ENCODE measurements at regions not wholly inside any gene's neighbourhood (a gene's known extent, or its start where the extent isn't known, plus 50 kb on each side); places are given as distances from the start of the nearest gene placed in this dataset.
"Not testable (repeated sequence)": the region's sequence is repeated elsewhere in the genome, so short reads cannot be mapped to it uniquely, and the experiment has no call there.

DNA sequence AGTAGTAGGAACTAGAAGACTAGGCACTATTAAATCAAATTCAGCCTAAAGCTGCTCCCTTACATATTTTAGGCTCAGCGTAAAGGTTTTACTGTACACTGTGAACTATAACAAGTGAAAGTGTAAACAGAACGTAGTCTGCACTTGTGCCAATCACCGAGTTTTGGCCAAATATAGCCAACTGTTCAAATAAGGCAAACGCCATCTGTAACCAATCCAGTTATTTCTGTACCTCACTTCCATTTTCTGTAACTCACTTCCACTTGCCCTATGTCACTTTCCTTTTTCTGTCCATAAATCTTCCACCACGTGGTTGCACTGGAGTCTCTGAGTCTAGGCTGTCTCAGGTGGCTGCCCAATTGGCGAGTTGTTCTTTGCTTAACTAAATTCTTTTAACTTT, 2132.2 kb downstream of the LRRC4C start:
- Histone ChIP-seq H3K4me2 (ENCODE audit: insufficient read depth, low read length) (no peak overlapping the region), H3K27ac (ENCODE audit: low read depth, low read length) (no peak overlapping the region), H3K36me3 (ENCODE audit: insufficient read depth, low read length) (no peaks in the 10 kb centered on the region), H3K4me1 (ENCODE audit: insufficient read depth, low read length) (no peaks in the 10 kb centered on the region), H3K4me3 (ENCODE audit: insufficient read depth, low read length) (no peak overlapping the region), H3K9me3 (ENCODE audit: low read depth, low read length) (no peaks in the 10 kb centered on the region), H3K79me2 (ENCODE audit: insufficient read depth, low read length) (no peaks in the 10 kb centered on the region), H3K27me3 (ENCODE audit: insufficient read depth, low read length) (no peaks in the 10 kb centered on the region), H4K20me1 (ENCODE audit: insufficient read depth, low read length) (no peaks in the 10 kb centered on the region), H2AFZ (ENCODE audit: low read length) (no peak overlapping the region)
- DNase-seq (ENCODE audit: insufficient read length, low spot score, missing footprints), result no peak
- TF ChIP-seq, protein P1, sequence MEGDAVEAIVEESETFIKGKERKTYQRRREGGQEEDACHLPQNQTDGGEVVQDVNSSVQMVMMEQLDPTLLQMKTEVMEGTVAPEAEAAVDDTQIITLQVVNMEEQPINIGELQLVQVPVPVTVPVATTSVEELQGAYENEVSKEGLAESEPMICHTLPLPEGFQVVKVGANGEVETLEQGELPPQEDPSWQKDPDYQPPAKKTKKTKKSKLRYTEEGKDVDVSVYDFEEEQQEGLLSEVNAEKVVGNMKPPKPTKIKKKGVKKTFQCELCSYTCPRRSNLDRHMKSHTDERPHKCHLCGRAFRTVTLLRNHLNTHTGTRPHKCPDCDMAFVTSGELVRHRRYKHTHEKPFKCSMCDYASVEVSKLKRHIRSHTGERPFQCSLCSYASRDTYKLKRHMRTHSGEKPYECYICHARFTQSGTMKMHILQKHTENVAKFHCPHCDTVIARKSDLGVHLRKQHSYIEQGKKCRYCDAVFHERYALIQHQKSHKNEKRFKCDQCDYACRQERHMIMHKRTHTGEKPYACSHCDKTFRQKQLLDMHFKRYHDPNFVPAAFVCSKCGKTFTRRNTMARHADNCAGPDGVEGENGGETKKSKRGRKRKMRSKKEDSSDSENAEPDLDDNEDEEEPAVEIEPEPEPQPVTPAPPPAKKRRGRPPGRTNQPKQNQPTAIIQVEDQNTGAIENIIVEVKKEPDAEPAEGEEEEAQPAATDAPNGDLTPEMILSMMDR (IDR thresholded peaks at IDR 0.05; ENCODE audit: extremely low read depth, low read depth, low read length), result no peak

DNA sequence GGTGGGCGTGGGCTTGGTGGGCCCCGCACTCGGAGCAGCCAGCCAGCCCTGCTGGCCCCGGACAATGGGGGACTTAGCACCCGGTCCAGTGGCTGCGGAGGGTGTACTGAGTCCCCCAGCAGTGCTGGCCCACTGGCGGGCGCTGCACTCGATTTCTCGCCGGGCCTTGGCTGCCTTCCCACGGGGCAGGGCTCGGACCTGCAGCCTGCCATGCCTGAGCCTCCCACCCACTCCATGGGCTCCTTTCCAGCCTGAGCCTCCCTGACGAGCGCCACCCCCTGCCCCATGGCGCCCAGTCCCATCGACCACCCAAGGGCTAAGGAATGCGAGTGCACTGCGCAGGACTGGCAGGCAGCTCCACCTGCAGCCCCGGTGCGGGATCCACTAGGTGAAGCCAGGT, 2147.6 kb downstream of the LRRC4C start:
- not testable (repeated sequence) for H3K4me1 ChIP-seq (ENCODE audit: insufficient read depth, low read length); H3K4me3 ChIP-seq (ENCODE audit: insufficient read depth, low read length); H4K20me1 ChIP-seq (ENCODE audit: insufficient read depth, low read length); H3K27me3 ChIP-seq (ENCODE audit: insufficient read depth, low read length); H3K36me3 ChIP-seq (ENCODE audit: insufficient read depth, low read length); H2AFZ ChIP-seq (ENCODE audit: low read length); DNase-seq (ENCODE audit: insufficient read length, low spot score, missing footprints); H3K4me2 ChIP-seq (ENCODE audit: insufficient read depth, low read length); H3K79me2 ChIP-seq (ENCODE audit: insufficient read depth, low read length); H3K27ac ChIP-seq (ENCODE audit: low read depth, low read length); H3K9me3 ChIP-seq (ENCODE audit: low read depth, low read length)

DNA sequence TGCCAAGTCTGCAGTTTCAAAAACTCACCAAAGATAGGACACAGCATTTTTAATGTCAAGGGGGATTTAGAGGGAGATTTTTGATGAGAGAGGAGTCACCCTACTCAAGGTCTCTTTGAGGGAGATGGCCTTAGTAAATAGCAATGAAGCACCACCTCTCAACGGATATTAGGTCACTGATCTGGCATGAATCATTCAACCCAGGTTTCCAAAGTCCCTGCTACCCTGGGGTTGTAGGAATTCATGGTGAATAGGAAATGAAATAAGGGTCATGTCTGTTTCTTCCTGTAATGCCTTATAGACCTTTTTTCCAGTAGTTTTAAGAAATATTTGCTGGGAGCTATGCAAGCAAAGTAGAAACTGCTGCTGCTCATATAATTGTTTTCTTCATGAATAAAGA, 2154.9 kb downstream of the LRRC4C start:
- no peak overlapping the region for H3K27ac ChIP-seq (ENCODE audit: low read depth, low read length)
- TF ChIP-seq, protein P1 (IDR thresholded peaks at IDR 0.05; ENCODE audit: extremely low read depth, low read depth, low read length), result no peak
- no peaks in the 10 kb centered on the region for H3K4me1 ChIP-seq (ENCODE audit: insufficient read depth, low read length)
- no peak overlapping the region for H3K4me2 ChIP-seq (ENCODE audit: insufficient read depth, low read length)
- no peaks in the 10 kb centered on the region for H3K36me3 ChIP-seq (ENCODE audit: insufficient read depth, low read length)
- peaks cover 2% of the 10 kb centered on the region for H3K9me3 ChIP-seq (ENCODE audit: low read depth, low read length)
- no peak for DNase-seq (ENCODE audit: insufficient read length, low spot score, missing footprints)
- no peaks in the 10 kb centered on the region for H4K20me1 ChIP-seq (ENCODE audit: insufficient read depth, low read length)
- no peaks in the 10 kb centered on the region for H3K79me2 ChIP-seq (ENCODE audit: insufficient read depth, low read length)
- no peaks in the 10 kb centered on the region for H3K27me3 ChIP-seq (ENCODE audit: insufficient read depth, low read length)
- no peak overlapping the region for H3K4me3 ChIP-seq (ENCODE audit: insufficient read depth, low read length)
- H2AFZ ChIP-seq (ENCODE audit: low read length), result no peak overlapping the region

DNA sequence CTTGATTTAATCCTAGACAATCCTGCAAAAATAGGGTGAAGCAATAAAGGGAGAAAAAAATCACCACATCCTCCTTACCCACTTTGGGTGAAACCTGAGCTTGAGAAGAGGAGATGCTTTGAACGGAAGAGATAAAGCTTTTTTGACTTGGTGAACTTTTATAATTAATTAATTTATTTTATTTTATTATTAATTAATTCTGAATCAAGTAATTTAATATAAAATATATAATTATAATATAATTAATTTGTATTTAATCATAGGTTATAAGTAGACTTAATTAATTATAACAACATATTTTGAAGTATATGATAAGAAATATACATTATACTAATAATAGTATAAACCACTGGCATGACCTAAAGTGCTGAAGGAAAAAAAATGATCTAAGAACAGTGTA, 2164.8 kb downstream of the LRRC4C start:
- Histone ChIP-seq H3K9me3 (ENCODE audit: low read depth, low read length) (no peaks in the 10 kb centered on the region), H3K27ac (ENCODE audit: low read depth, low read length) (no peak overlapping the region), H4K20me1 (ENCODE audit: insufficient read depth, low read length) (no peaks in the 10 kb centered on the region), H3K4me2 (ENCODE audit: insufficient read depth, low read length) (no peak overlapping the region), H3K27me3 (ENCODE audit: insufficient read depth, low read length) (no peaks in the 10 kb centered on the region), H3K36me3 (ENCODE audit: insufficient read depth, low read length) (no peaks in the 10 kb centered on the region), H3K4me1 (ENCODE audit: insufficient read depth, low read length) (no peaks in the 10 kb centered on the region), H3K79me2 (ENCODE audit: insufficient read depth, low read length) (no peaks in the 10 kb centered on the region), H3K4me3 (ENCODE audit: insufficient read depth, low read length) (no peak overlapping the region), H2AFZ (ENCODE audit: low read length) (no peak overlapping the region)
- no peak for DNase-seq (ENCODE audit: insufficient read length, low spot score, missing footprints)
- TF ChIP-seq, protein P1 (IDR thresholded peaks at IDR 0.05; ENCODE audit: extremely low read depth, low read depth, low read length), result no peak

DNA sequence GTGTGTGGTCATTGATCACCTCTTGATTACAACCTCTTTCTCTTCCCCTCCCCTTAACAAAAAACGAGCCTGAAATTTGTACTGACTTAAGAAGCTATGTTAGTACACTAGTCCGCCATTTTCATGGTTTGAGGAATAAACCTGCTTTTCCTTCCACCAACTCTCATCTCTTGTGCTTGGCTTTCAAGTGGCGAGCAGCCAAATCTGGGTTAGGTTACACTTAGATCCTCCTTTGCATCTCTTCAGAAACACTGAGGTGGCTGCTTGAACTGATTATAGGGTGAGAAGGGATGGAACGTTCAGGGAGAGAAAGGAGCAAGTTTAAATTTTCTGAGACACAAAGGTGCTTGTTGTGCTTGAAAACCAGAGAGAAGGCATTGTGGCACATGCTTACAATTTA, 2171.4 kb downstream of the LRRC4C start:
- no peak overlapping the region for H2AFZ ChIP-seq (ENCODE audit: low read length)
- no peaks in the 10 kb centered on the region for H3K4me1 ChIP-seq (ENCODE audit: insufficient read depth, low read length)
- H3K36me3 ChIP-seq (ENCODE audit: insufficient read depth, low read length), result no peaks in the 10 kb centered on the region

More for the DNA sequence above, 2171.4 kb downstream of the LRRC4C start:
- TF ChIP-seq, protein P1 (IDR thresholded peaks at IDR 0.05; ENCODE audit: extremely low read depth, low read depth, low read length), result no peak
- Histone ChIP-seq H3K79me2 (ENCODE audit: insufficient read depth, low read length) (no peaks in the 10 kb centered on the region), H3K4me3 (ENCODE audit: insufficient read depth, low read length) (no peak overlapping the region), H3K9me3 (ENCODE audit: low read depth, low read length) (no peaks in the 10 kb centered on the region), H4K20me1 (ENCODE audit: insufficient read depth, low read length) (no peaks in the 10 kb centered on the region), H3K4me2 (ENCODE audit: insufficient read depth, low read length) (no peak overlapping the region), H3K27ac (ENCODE audit: low read depth, low read length) (no peak overlapping the region), H3K27me3 (ENCODE audit: insufficient read depth, low read length) (no peaks in the 10 kb centered on the region)
- no peak for DNase-seq (ENCODE audit: insufficient read length, low spot score, missing footprints)

Measured in osteoblast (primary cell).